H1 (cell line): ENCODE measurements at regions not wholly inside any gene's neighbourhood (a gene's known extent, or its start where the extent isn't known, plus 50 kb on each side); places are given as distances from the start of the nearest gene placed in this dataset.

ENCODE experiments used
- CBX8 ChIP-seq: fragments of 300-800, 300-1000 bp; sonication (generic); IDR thresholded peaks from 2 replicates; pipeline ENCODE4 v1.7.1; 2016; ENCODE audit warnings: low read depth, low read length, borderline replicate concordance
- SIX5 ChIP-seq: IDR thresholded peaks from 2 replicates; pipeline ENCODE4 v1.6.1; 2011; ENCODE audit warnings: mild to moderate bottlenecking, low read depth, low read length
- TBP ChIP-seq: IDR thresholded peaks from 2 replicates; pipeline ENCODE4 v1.6.1; 2011; ENCODE audit warnings: low read depth, low read length, improper control_type of control experiment

DNA sequence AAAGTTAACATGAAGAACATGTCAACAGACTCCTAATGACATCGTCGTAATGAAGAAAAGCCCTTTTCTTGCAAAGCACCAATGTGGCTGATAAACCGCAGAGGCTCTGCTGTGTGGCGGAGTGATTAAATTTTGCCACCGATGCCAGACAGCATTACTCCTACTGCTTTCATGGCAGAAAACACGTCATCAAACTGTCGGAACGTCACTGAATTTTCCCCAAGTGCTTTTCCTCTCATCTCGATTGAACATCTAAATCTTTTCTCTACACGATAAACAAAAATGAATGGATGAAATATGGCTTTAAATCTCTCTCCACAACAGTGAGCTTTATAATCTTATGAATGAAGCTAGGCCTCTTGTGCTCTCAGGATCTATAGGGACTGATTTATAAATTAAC, 159.8 kb upstream of the REG3G start (continued):
- TF ChIP-seq CBX8 = no peak
- no peak for TF ChIP-seq TBP
- no peak for TF ChIP-seq SIX5
